SK-N-SH treated with all-trans-retinoic acid at 6 μM for 48 hours (cell line): ENCODE measurements at regions not wholly inside any gene's neighbourhood (a gene's known extent, or its start where the extent isn't known, plus 50 kb on each side); places are given as distances from the start of the nearest gene placed in this dataset.

Experiments
- ATAC-seq: fragments of 200-7000 bp; cut with Tn5 transposase; 3 replicates; pipeline ENCODE4 v1.9.1; 2020; ENCODE audit warnings: mild to moderate bottlenecking, moderate library complexity
- ARNTL ChIP-seq: fragments of 450-650 bp; formaldehyde crosslinking; IDR thresholded peaks from 2 replicates; pipeline ENCODE4 v1.5.0; 2020; ENCODE audit warnings: low read depth, mild to moderate bottlenecking, moderate library complexity, borderline replicate concordance
- BACH2 ChIP-seq: fragments of 250-450 bp; sonication (Bioruptor Pico); IDR thresholded peaks from 2 replicates; pipeline ENCODE4 v1.9.0; 2021; ENCODE audit warnings: mild to moderate bottlenecking, borderline replicate concordance
- CREB5 ChIP-seq: fragments of 250-450 bp; sonication (Bioruptor Pico); IDR thresholded peaks from 2 replicates; pipeline ENCODE4 v1.5.1; 2020; ENCODE audit warnings: low read depth, mild to moderate bottlenecking, moderate library complexity
- CSDC2 ChIP-seq: fragments of 250-450 bp; sonication (Bioruptor Pico); IDR thresholded peaks from 2 replicates; pipeline ENCODE4 v1.5.0; 2020; ENCODE audit warnings: mild to moderate bottlenecking, moderate library complexity
- CSRNP3 ChIP-seq: fragments of 250-450 bp; sonication (Bioruptor Pico); IDR thresholded peaks from 2 replicates; pipeline ENCODE4 v1.5.1; 2021; ENCODE audit warnings: mild to moderate bottlenecking, moderate library complexity
- GLIS3 ChIP-seq: fragments of 250-450 bp; sonication (Bioruptor Pico); IDR thresholded peaks from 2 replicates; pipeline ENCODE4 v1.5.0; 2020; ENCODE audit warnings: mild to moderate bottlenecking, moderate library complexity
- ISL1 ChIP-seq: fragments of 250-450 bp; sonication (Bioruptor Pico); IDR thresholded peaks from 2 replicates; pipeline ENCODE4 v2.1.2; 2022; ENCODE audit warnings: mild to moderate bottlenecking, moderate library complexity
- OSR1 ChIP-seq: fragments of 250-450 bp; sonication (Bioruptor Pico); IDR thresholded peaks from 2 replicates; pipeline ENCODE4 v1.8.0; 2022; ENCODE audit warnings: moderate library complexity, mild to moderate bottlenecking, inconsistent platforms
- POU6F1 ChIP-seq: fragments of 250-450 bp; sonication (Bioruptor Pico); IDR thresholded peaks from 2 replicates; pipeline ENCODE4 v1.8.0; 2021; ENCODE audit warnings: low read depth, mild to moderate bottlenecking, moderate library complexity, borderline replicate concordance
- PPARA ChIP-seq: fragments of 250-450 bp; sonication (Bioruptor Pico); IDR thresholded peaks from 2 replicates; pipeline ENCODE4 v1.5.0; 2020; ENCODE audit warnings: mild to moderate bottlenecking, borderline replicate concordance
- RARB ChIP-seq: fragments of 250-450 bp; sonication (Bioruptor Pico); IDR thresholded peaks from 2 replicates; pipeline ENCODE4 v1.8.0; 2021; ENCODE audit warnings: mild to moderate bottlenecking, moderate library complexity
- SNAI2 ChIP-seq: fragments of 250-450 bp; sonication (Bioruptor Pico); IDR thresholded peaks from 2 replicates; pipeline ENCODE4 v1.5.0; 2020; ENCODE audit warnings: mild to moderate bottlenecking, moderate library complexity
- TCF4 ChIP-seq: fragments of 250-450 bp; sonication (Bioruptor Pico); IDR thresholded peaks from 2 replicates; pipeline ENCODE4 v1.8.0; 2021; ENCODE audit warnings: mild to moderate bottlenecking, moderate library complexity, borderline replicate concordance
- TOX ChIP-seq: fragments of 250-450 bp; sonication (Bioruptor Pico); IDR thresholded peaks from 2 replicates; pipeline ENCODE4 v1.8.0; 2021; ENCODE audit warnings: mild to moderate bottlenecking, moderate library complexity, borderline replicate concordance
- ZC3H10 ChIP-seq: fragments of 250-450 bp; sonication (Bioruptor Pico); IDR thresholded peaks from 2 replicates; pipeline ENCODE4 v1.5.1; 2021; ENCODE audit warnings: mild to moderate bottlenecking, moderate library complexity
- ZFP3 ChIP-seq: fragments of 250-450 bp; sonication (Bioruptor Pico); IDR thresholded peaks from 2 replicates; pipeline ENCODE4 v1.5.0; 2020; ENCODE audit warnings: mild to moderate bottlenecking, moderate library complexity
- ZFP30 ChIP-seq: fragments of 450-650 bp; formaldehyde crosslinking; IDR thresholded peaks from 2 replicates; pipeline ENCODE4 v1.5.0; 2022; ENCODE audit warnings: mild to moderate bottlenecking, moderate library complexity
- ZNF565 ChIP-seq: fragments of 450-650 bp; formaldehyde crosslinking; conservative IDR thresholded peaks from 2 replicates; pipeline ENCODE4 v1.5.0; 2020; ENCODE audit warnings: low read depth, mild to moderate bottlenecking, moderate library complexity
- ZNF70 ChIP-seq: fragments of 450-650 bp; formaldehyde crosslinking; IDR thresholded peaks from 2 replicates; pipeline ENCODE4 v1.5.0; 2020; ENCODE audit warnings: mild to moderate bottlenecking, moderate library complexity
- ZNF8 ChIP-seq: fragments of 450-650 bp; formaldehyde crosslinking; IDR thresholded peaks from 2 replicates; pipeline ENCODE4 v1.5.0; 2020; ENCODE audit warnings: mild to moderate bottlenecking, moderate library complexity

DNA sequence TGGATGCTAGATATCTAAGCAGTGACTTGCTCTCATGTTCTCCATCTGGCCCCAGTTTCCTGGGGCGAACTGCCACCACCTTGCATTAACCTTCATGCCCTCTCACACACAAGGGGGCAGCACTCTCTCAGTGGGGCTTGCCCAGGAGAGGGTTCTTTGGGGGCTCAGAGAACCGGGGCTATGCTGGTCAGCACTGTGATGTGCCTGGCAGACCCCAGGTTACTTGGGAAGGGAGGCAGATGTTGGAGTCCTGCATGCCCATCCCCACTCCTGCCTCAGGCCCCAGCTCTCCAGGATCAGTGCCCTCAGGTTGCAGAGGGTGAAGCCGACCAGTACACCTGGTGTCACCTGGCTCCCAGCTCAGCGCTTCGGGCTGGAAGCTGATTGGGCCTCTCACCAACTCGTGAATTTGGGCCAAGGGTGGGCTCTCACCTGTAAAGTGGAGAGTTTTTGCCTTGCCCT is 396.2 kb upstream of the HS6ST1 start:
- TF ChIP-seq SNAI2 (CRISPR knock-in tag) (no peak), ARNTL (CRISPR knock-in tag) (no peak), TOX (CRISPR knock-in tag) (no peak)
- no peak for ATAC-seq

DNA sequence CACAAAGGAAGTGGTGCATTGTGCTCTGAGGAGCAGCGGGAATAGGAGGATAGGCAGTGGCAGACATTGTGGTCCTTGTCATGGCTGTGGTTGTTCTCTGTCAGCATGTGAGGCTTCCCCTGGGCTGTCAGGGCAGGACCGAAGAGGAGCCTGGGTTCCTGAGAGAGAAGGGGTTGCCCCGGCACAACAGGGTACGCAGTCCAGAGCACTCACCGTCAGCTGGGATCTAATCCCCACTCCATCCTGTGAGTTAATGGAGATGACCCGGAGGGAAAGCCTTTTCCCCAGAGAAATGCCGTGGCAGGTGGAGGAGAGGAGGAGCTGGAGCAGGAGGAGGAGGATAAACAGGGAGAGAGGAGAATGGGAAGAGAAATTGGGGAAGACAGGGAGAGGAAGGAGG is 396.7 kb upstream of the HS6ST1 start:
- TF ChIP-seq TOX (CRISPR knock-in tag) (no peak), GLIS3 (CRISPR knock-in tag) (no peak)
- ATAC-seq: no peak

- TF ChIP-seq GLIS3 (CRISPR knock-in tag): no peak
Measured at GRCh38 chr2:128716299-128716721, 397.6 kb upstream of the HS6ST1 start.

GRCh38 chr2:128717758-128718710 is 399.4 kb upstream of the HS6ST1 start:
- TF ChIP-seq OSR1 (CRISPR knock-in tag) (no peak), SNAI2 (CRISPR knock-in tag) (no peak), GLIS3 (CRISPR knock-in tag) (no peak)
- ATAC-seq: no peak

More at GRCh38 chr2:128716299-128716721, 397.6 kb upstream of the HS6ST1 start:
- ATAC-seq: no peak

DNA sequence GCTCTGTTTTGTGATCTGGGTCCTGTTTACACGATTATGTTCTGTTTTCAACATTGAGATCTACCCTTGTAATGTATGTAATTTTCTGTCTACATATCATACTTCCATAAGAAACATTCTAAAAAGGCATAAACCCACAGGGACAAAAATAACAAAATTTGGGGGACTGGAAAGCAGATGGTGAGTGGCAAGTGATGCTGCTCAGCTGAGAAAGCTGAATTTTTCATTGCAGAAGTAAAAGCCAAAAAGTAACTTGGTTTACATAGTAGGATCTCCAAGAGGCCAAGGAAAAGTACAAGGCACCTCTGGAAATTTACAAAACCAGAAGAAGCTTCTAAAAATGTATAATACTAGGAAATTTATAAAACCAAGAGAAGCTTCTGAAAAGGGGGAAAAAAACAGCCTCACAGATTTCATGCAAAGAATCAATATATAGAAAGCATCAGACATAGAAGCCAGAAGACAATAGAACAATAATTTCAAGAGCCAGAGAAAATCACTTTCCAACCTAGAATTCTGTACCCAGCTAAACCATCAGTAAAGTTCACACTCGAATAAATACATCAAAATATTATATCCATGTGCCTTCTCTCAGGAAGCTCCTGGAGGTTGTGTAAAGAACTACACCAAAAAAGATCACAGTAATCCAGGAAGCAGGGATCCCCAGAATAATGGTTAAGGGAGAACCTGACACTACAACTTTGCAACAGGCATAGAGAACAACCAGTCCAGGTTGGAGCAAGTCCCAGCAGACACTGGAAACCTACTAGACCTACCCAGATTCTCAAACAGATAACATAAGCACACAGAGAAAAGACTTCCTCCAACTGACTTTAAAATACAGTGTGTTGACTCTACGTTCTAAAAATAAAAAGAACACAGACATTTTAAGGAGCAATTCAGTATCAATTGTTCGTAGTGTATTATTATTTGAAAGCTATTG is 401.7 kb upstream of the HS6ST1 start:
- TF ChIP-seq OSR1 (CRISPR knock-in tag) (no peak), TOX (CRISPR knock-in tag) (no peak), BACH2 (CRISPR knock-in tag) (no peak), ZFP30 (CRISPR knock-in tag) (no peak), ZNF8 (CRISPR knock-in tag) (no peak), RARB (CRISPR knock-in tag) (no peak), ZC3H10 (no peak), ZFP3 (CRISPR knock-in tag) (no peak), CSRNP3 (CRISPR knock-in tag) (no peak), GLIS3 (CRISPR knock-in tag) (no peak), ARNTL (CRISPR knock-in tag) (no peak), SNAI2 (CRISPR knock-in tag) (no peak), CSDC2 (CRISPR knock-in tag) (no peak), ZNF565 (no peak)
- TF ChIP-seq, all 23 proteins: peak for 0
- ATAC-seq: no peak

- ATAC-seq: no peak
- TF ChIP-seq TOX (CRISPR knock-in tag) (no peak), OSR1 (CRISPR knock-in tag) (no peak), TCF4 (CRISPR knock-in tag) (no peak), ZFP3 (CRISPR knock-in tag) (no peak), POU6F1 (no peak), RARB (CRISPR knock-in tag) (no peak)
Measured at GRCh38 chr2:128721096-128721495, 402.4 kb upstream of the HS6ST1 start.

DNA sequence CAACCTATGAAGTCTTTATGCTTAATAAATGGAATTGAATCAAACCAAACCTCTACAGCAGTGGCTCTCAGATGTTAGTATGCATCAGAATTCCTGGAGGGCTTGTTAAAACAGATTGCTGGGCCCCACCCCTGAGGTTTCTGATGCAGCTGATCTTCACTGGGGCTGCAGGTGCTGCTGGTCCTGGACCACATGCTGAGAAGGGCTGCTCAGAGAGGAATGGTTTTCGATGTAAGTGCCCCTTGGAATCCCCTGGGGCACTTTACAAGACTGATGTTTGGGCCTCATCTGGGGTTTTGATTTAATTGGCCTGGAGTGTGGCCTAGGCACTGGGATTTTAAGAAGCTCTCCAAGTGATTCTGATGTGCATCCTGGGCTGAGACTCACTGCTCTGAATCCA is 403.8 kb upstream of the HS6ST1 start:
- no peak for ATAC-seq
- TF ChIP-seq ZFP30 (CRISPR knock-in tag): no peak
- TF ChIP-seq ZNF8 (CRISPR knock-in tag): no peak
- no peak for TF ChIP-seq GLIS3 (CRISPR knock-in tag)
- TF ChIP-seq ARNTL (CRISPR knock-in tag): no peak
- no peak for TF ChIP-seq ZC3H10
- no peak for TF ChIP-seq ISL1 (CRISPR knock-in tag)
- no peak for TF ChIP-seq CSDC2 (CRISPR knock-in tag)
- no peak for TF ChIP-seq BACH2 (CRISPR knock-in tag)
- no peak for TF ChIP-seq CSRNP3 (CRISPR knock-in tag)
- TF ChIP-seq PPARA (CRISPR knock-in tag): no peak
- no peak for TF ChIP-seq ZNF70 (CRISPR knock-in tag)
- TF ChIP-seq RARB (CRISPR knock-in tag): no peak
- no peak for TF ChIP-seq TOX (CRISPR knock-in tag)
- TF ChIP-seq ZFP3 (CRISPR knock-in tag): no peak
- TF ChIP-seq CREB5 (CRISPR knock-in tag): no peak
- no peak for TF ChIP-seq OSR1 (CRISPR knock-in tag)
